HG03442 (cell line): ENCODE measurements at regions not wholly inside any gene's neighbourhood (a gene's known extent, or its start where the extent isn't known, plus 50 kb on each side); places are given as distances from the start of the nearest gene placed in this dataset.

Source experiments
- ATAC-seq: cut with Tn5 transposase; IDR thresholded peaks from one replicate; pipeline ENCODE4 v1.9.1; 2021; ENCODE audit warnings: mild to moderate bottlenecking, moderate library complexity; ENCODE audit not compliant: unreplicated experiment

DNA sequence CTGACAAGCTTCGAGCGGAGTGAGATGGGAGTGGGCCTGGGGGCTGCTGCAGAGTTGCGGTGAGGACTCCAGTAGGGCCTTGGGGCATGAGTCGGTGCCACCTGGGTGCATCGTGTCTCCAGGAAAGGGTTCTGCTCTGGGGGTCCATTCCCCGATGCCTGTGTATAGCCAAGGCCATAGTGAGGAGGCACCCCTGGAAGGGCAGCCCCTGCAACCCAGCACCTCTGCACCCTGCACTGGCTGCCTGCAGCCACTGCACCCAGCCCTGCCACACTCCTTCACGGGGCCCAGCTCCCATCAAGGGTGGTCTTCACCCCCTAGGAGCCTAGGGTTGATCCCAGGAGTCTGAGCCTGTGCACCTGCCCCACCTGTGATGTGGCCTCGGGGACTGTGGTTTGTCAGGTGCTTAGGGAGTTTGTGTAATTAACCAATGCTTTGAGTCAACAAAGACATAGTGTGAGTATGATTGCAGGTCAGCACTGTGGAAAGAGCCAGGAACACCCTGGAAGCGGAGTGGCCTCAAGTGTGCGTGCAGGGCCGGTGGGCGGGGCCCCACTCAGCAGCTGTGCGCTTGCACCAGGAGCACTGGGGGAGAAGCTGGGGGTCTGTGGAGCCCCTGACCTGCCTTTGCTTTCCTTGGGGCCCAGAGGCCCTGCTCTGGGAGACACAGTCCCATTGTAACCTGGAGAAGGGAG is 1299.3 kb downstream of the BRD1 start:
- no peak for ATAC-seq

DNA sequence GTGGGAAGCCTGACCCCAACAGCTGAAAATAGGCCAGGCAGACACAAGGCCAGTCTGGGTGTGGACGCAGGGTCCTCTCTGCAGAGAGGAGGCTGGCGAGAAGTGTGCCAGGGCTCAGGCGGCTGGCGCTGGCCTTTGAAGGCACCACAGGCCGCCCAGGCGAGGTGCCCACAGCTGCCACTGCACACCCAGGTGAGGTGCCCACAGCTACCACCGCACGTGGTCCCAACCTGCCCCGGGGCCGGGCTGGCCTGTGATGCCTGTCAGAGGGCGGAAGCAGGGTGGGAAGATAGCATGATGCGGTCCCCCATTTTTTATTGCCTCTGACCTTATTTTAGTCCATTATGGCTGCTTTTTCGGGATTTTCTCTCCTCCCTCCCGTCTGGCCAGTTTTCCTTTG is 1303.9 kb downstream of the BRD1 start:
- no peak for ATAC-seq

DNA sequence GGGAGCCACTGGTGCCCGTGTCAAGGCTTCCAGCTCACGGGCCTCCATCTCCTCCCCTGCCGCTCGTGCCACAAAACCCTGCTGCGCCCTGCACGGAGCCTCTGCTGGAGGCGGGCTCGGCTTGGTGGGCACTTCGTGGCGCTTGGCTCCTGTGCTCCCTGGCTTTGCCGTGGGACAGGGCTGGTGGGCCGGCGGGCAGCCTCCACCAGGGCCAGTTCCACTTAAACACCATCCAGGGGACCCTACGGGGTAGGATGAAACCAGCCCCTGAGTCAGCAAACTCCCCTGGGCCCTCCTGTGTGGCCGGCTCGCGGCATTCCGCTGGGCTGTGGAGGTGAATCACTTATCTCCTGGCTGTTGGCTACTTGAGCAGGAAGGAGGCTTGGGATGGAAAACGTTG is 1304.6 kb downstream of the BRD1 start:
- ATAC-seq = no peak

DNA sequence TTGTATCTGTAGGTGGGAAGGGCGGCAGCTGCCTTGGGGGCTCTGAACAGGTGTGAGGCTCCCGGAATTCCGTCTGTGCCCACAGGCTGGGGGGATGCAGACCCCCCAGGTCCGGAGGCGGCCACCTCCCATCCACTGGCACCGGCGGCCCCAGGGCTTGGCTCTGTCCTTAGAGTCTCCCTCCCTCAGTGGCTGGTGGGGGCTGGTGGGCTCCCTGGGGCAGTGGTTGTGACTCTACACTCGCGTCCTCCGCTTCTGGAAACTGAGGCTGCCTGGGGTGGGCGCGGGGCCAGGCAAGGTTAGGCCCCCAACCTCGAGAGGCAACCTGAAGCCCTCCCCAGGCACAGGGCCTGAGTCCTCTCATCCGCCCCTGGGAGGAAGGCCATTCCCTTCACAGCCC is 1305.4 kb downstream of the BRD1 start:
- ATAC-seq = no peak

DNA sequence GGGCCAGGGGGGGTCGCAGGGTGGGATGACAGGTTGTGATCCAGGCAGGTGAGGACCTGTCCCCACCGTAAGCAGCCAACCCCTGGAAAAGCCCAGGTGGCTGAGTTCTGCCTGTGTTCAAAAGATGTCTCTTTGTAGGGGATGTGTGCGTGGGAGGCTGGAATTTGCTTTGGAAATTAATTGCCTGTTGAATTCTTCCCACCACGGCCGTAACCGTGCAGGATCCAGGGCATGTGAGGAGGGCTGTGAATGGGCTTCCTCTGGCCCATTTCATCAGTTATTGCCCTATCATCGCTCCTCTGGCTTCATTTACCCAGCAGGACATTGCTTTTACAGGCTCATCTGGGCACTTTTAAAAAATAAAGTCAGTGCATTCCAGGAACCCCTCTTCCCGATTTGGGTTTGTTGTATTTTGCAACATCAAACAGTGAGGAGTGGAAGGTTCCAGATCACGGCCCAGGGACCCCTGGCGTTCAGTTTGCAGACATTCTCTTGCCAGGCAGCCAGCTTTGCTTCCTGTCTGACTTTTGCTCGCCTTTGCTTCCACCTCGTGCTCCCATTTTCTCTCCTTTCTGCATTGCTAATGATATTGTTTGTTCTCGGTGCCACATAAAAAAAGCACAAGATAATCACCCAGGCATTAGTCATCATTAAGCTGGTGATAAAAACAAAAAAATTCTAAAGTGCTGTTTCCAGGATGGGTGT is 1306.6 kb downstream of the BRD1 start:
- ATAC-seq = no peak

DNA sequence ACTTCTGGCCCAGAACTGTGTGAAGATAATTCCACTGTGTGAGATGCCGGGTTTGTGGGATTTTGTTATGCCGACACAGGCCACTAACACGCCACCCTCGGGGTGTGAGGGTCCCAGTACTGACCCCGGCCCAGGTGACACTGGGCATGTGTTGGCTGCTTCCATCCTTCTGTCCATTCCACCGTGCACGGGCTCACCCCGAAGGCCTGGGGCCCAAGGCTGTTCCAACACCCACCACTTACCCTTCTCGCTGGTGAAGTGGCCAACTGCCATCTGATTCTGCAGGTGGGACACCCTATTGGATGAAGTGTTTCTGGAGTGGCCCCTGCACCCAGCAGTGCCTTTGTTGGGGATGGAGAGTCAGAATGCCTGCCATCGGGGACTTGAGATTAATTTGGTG is 1307.5 kb downstream of the BRD1 start:
- ATAC-seq = no peak

DNA sequence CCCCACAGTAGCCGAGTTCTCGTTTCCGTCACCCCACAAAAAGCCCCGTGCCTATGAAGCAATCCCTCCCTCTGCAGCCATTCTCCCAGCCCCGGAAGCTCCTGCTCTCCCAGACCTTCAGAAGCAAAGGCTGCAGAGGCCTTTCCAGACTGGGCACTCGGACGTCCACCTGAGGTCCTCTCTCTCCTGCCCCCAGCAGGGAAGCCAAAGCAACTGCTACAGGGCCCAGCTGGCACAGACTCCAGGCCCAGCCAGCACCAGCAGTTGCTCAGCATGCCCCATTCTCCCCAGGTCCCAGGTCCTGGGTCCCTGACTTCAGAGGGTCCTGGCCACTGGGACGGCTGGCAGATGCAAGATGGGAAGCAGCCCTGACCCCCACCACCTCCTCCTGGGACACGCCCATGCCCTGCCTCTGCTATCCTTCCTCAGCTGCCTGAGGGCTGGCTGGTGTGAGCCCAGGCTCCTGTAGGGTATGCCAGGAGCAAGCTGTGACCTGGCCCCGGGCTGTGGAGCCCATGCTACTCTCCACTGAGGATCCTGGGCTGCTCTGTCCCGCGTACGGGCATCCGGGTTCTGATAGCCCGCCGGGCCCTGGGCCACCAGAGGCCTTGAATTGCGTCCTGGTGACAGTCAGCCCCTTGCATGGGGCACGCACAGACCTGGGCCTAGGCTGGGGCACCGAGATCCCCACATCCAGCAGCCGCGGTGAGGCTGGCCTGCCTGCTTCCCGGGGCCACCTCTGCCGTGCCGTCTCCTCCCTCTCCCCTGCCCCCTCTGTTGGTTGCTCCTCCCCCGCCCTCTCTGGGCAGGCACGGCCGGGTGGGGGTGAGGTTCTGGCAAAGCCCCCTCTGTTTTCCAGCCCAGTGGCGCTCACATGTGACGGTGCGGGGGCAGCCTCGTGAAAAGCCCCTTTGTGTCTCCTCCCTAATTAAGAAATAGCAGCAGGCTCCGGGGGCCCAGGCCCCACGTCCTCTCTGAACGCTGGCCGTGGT is 1310.3 kb downstream of the BRD1 start:
- ATAC-seq = no peak

DNA sequence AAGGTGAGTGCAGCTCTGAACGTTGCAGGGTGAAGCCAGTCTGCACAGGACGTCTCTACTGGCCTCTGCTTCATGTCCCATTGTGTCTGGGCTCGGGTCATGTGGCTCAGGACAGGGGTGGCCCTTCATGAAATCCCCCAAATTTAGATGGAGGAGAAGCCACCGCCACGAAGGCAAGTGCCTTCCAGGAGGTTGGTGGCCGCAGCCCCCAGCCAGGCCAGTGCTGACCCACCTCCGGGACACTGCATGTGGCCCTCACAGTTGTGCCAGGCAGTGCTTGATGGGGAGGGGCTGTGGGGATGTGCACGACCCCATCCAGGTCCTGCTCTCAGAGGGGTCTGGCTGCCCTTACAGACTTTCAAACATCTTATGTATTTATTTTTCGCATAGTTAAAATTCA is 1311.1 kb downstream of the BRD1 start:
- ATAC-seq = no peak

DNA sequence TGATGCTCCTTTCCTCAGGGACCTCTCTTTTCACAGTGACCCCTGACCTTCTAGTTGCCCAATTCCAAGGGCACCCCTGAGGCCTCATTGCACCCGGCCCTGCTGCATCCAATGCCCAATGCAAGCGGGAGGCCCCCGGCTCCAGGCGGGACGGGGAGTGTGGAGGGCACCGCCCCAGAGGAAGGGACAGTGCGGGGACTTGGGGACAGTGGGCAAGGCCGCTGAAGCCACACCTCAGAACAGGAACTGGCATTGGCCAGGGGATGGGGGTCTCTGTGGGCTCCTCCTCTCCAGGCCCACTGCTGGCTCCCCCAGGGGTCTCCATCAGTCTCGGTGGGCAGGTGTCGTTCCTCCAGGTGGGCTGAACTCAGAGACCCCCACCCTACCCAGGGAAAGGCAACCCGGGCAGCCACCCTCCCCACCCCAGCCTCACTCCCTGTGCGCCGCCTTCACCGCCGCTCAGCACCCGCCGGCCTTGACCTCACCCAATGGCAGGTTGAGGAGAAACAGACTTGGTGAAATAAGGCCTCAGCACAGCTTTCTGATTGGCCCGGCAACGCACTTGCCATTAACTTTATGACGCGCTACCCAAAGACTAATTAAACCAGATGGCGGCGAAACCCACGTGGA is 1312.0 kb downstream of the BRD1 start:
- ATAC-seq = no peak

DNA sequence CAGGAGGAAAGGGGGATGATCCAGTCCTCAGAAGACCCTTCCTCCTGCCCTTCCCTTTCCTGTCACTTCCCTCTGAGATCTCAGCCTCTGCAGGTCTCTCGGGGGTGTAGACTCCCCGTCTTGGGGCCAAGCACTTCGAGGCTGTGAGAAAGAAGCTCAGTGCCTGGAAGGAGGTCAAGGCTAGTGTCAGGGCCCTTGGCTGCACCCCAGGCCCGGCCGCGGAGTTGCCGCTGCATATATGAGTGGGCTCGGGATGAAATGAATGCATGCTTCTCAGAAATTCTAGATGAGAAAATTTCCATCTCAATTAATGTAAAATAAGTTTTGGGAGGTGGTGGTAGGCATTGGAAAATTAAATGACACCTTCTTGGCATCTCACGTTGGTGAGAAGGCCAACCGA is 1313.7 kb downstream of the BRD1 start:
- no peak for ATAC-seq

DNA sequence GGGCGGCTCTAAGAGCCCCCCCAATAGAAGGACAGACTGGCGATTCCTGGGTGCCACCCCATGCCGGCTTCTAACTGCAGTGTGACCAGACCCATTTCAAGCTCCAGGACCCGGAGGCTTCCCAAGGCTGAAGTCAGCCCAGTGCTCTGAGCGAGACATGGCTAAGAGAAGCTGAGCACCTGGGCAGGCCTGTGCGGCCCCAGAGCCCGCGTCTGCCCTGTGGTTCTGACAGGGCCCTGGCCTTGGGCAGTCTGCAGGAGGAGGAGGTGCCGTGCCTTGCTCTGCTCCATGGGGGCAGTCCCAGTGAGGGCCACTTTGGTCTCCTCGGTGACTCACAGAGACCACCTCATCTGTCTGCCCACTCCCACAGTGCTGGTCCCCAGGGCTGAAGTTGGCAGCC is 1314.2 kb downstream of the BRD1 start:
- no peak for ATAC-seq

DNA sequence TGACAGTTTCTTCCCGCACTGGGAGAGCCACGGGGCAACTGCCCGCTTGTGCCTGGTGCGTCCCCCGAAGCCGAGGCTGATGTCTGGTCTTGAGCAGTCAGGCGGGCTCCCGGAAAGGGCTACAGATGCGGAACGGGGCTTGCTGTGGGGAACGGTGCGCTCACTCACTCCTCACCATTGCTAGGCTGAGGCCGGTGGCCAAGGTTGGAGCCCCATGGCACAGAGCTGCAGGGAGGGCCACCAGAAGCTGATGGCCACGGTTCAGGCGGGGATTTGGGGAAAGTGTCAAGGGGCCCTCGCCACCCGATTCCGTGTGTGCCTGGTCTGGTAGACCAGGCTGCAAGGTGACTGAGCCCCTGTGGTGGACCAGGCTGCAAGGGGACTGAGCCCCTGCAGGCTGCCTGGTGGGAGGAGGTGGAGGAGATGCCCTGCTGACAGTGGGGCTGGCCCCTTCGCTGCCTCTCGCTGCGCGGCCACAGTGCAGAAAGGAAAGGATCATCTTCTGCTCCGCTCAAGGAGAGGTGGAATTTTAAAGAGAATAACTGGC is 1315.8 kb downstream of the BRD1 start:
- ATAC-seq = no peak

DNA sequence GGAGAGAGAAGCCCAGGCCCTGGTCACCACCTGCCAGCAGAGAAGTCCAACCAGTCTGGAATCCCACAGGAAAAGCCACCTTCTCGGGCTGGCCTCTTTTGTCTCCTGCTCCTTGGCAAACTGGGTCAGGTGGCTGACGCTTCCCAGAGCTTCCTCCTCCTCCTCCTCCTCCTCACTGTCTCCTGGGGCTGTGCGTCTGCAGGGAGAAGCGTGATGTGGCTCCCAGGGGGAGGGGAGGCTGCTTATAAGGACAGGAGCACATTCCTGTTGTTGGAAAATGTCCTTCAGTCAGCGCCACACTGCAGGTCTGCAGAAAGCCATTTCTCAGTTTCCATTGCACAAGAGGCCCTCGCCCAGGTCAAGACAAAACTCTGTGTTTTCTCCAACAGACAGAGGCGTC is 1316.5 kb downstream of the BRD1 start:
- no peak for ATAC-seq

DNA sequence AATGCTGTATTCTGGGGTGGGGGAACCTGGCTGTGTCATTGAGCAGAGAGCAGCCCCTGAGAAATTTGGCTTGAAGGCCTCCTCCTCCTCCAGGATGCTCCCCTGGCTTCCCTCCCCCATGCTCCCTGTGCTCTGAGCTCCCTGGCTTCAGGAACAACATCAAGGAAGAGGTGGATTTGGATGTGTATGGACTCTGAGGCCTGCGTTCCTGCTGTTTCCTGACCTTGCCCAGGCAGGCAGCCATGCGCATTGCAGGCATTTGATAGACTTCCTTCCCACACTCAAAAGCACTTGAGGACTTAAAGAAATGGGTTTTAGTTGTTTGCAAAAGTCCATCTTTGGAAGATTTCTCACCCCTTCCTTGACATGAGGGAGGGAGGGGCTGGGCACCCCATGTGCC is 1317.1 kb downstream of the BRD1 start:
- ATAC-seq = no peak

DNA sequence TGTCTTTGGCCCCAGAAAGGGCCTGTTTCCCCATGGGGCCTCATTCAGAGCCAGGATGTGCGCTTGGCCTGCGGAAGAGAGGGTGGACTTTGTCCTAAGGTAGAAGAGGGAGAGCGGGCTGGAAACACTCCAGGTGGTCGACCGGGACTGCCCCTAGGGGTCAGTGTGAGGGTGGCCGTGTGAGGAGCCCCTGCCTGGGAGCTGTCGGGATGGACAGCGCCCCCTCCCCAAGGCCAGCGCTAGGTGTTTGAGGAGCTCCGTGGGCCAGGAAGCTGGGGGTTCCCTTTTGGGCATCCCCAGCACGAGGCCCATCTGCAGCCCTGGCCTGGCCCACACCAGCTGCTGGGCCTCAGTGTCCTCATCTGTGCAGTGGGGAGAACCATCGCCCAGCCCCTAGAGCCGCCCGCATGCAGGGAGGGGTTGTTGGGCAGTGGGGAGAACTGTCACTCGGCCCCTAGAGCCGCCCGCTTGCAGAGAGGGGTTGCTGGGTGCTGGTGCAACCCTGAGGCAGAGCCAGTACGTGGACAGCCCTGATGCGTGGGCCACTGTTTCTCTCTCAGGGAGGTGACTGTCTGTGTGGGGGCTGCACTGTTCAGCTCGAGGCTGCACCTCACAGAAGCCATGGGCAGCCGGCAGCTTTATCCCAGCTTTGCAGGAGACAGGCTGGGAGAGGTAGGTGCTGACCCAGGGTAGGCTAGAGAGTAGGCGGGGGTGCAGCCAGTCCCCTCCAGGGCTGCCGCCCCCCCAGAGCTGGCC is 1319.9 kb downstream of the BRD1 start:
- no peak for ATAC-seq

DNA sequence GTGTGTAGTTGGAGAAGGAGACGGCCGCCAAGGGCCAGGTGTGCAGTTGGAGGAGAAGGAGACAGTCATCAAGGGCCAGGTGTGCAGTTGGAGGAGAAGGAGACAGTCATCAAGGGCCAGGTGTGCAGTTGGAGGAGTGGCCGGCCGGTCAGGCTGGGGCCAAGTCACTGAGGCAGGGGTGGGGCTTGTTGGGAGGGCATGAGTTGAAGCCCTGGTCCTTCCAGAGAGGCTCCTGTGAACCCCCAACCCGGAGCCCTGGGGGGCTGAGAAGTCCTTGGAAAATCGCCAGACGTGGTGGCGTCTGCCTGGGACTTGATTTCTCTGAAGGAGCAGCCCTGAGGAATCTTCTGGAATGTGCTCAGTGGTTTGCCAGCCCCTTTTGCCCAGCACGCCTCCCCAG is 1320.5 kb downstream of the BRD1 start:
- no peak for ATAC-seq

DNA sequence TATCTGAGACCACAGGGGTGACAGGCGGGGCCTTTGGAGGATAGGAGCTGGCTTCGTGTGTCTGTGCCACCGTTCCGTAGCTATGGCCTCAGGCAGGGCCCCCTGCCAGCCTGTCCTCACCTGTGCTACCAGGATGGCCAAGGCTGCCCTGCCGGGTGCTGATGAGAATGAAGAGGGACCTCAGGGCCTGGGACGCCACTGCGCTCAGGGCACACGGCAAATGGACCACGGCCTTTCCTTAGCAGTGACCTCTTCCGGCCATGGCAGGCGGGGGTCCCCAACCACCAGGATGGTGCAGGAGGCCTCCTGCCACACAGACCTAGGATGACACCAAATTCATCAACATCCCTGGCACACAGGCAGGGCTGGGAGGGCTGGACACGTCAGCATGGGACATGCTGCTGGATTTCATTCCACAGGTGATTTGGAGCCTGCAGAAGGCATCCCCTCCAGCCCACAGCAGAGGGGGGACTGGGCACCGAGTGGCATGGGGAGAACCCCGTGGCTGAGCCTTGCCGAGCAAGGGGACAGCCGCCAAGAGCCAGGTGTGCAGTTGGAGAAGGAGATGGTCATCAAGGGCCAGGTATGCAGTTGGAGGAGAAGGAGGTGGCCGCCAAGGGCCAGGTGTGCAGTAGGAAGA is 1321.0 kb downstream of the BRD1 start:
- ATAC-seq = no peak

DNA sequence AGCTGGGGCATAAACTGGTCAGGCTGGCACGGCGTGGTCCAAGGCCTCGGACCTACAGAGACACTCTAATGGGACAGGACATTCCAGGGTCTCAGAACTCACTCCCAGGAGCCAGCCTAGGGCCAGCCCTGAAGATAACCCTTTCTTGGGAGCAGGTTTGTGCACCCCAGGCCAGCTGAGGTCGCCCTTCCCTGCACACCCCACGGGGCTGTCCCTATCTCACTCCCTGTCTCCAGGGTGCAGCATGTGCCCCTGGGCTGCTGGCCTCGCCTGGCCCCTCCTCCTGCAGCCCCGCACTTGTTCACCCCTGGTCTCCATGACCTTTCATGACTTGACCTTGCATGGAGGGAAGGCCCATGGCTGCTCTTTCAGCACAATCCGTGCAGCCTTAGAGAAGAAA is 1321.8 kb downstream of the BRD1 start:
- no peak for ATAC-seq

DNA sequence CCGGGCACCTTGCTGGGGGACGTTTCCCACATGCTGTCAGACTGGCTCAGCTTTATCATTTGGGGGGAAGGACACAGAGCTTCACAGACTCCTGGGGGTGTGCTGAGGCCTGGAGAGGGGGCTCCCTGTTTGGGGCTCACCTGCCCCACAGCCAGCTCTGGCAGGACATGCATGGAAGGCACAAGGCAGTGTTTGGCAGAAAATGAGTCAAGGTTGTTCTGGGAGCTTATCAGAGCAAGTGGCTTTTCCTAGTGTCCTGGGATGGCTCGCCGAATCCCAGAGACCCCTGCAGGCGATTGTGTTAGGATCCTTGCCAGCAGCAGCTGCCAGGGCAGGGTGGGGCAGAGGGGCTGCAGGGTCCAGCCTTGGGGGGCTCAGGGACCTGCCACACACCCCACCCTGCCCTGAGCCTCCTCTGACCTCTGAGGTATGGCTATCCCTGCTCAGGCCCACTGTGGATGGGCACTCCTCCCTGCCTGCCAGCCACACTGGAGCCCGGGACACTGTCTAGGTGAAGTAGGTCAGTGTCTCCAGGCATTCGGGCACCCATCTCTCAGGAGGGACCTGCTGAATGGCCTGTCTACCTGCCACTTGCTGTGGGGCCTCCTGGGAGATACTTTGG is 1323.0 kb downstream of the BRD1 start:
- ATAC-seq = no peak
